ENCODE measurements at regions not wholly inside any gene's neighbourhood (a gene's known extent, or its start where the extent isn't known, plus 50 kb on each side); places are given as distances from the start of the nearest gene placed in this dataset.
"Not testable (repeated sequence)": the region's sequence is repeated elsewhere in the genome, so short reads cannot be mapped to it uniquely, and the experiment has no call there.

- no peaks in the 10 kb centered on the region for H3K27me3 ChIP-seq
- no peak for DNase-seq
- H3K4me3 ChIP-seq: no peak overlapping the region
- intact Hi-C loops (cut with DNase I; ENCODE audit: low total_unique reads): no loop called here
- in situ Hi-C loops (cut with MboI; ENCODE audit: low sequenced_read_pairs in 4 of 4): no loop called here
- TF ChIP-seq POLR2A (IDR thresholded peaks at IDR 0.05): no peak
- no peak for TF ChIP-seq CTCF (IDR thresholded peaks at IDR 0.05 in 4 of 5, conservative IDR thresholded peaks at IDR 0.05 in 1 of 5)
- no peaks in the 10 kb centered on the region for H3K9me3 ChIP-seq
- no peak for ATAC-seq
- H3K4me1 ChIP-seq: no peaks in the 10 kb centered on the region
- no peak overlapping the region for H3K27ac ChIP-seq
- H3K36me3 ChIP-seq: no peaks in the 10 kb centered on the region
Measured at GRCh38 chr7:49486974-49487829, 286.2 kb upstream of the VWC2 start.

- Histone ChIP-seq H3K4me1 (no peaks in the 10 kb centered on the region), H3K27me3 (no peaks in the 10 kb centered on the region), H3K36me3 (no peaks in the 10 kb centered on the region), H3K27ac (no peak overlapping the region), H3K4me3 (no peak overlapping the region), H3K9me3 (no peaks in the 10 kb centered on the region)
- TF ChIP-seq POLR2A (IDR thresholded peaks at IDR 0.05) (no peak), CTCF (IDR thresholded peaks at IDR 0.05 in 4 of 5, conservative IDR thresholded peaks at IDR 0.05 in 1 of 5) (no peak)
- intact Hi-C loops (cut with DNase I; ENCODE audit: low total_unique reads): no loop called here
- in situ Hi-C loops (cut with MboI; ENCODE audit: low sequenced_read_pairs in 4 of 4): no loop called here
- DNase-seq (no peak), ATAC-seq (no peak)
Measured at GRCh38 chr7:49487830-49488140, 285.7 kb upstream of the VWC2 start.

GRCh38 chr7:49488573-49488972, 284.9 kb upstream of the VWC2 start:
- Histone ChIP-seq H3K36me3 (no peaks in the 10 kb centered on the region), H3K4me3 (no peak overlapping the region), H3K27me3 (no peaks in the 10 kb centered on the region), H3K9me3 (no peaks in the 10 kb centered on the region), H3K27ac (no peak overlapping the region), H3K4me1 (no peaks in the 10 kb centered on the region)
- no peak for TF ChIP-seq CTCF (IDR thresholded peaks at IDR 0.05 in 4 of 5, conservative IDR thresholded peaks at IDR 0.05 in 1 of 5)
- TF ChIP-seq POLR2A (IDR thresholded peaks at IDR 0.05): no peak
- ATAC-seq (no peak), DNase-seq (no peak)
- intact Hi-C loops (cut with DNase I; ENCODE audit: low total_unique reads) (no loop called here), in situ Hi-C loops (cut with MboI; ENCODE audit: low sequenced_read_pairs in 4 of 4) (no loop called here)

GRCh38 chr7:49497471-49497870, 276.0 kb upstream of the VWC2 start:
- no peaks in the 10 kb centered on the region for H3K36me3 ChIP-seq
- TF ChIP-seq CTCF (IDR thresholded peaks at IDR 0.05 in 4 of 5, conservative IDR thresholded peaks at IDR 0.05 in 1 of 5): no peak
- TF ChIP-seq POLR2A (IDR thresholded peaks at IDR 0.05): no peak
- H3K27me3 ChIP-seq: no peaks in the 10 kb centered on the region
- in situ Hi-C loops (cut with MboI; ENCODE audit: low sequenced_read_pairs in 4 of 4): no loop called here
- no peak for DNase-seq
- no peak overlapping the region for H3K4me3 ChIP-seq
- no peaks in the 10 kb centered on the region for H3K4me1 ChIP-seq
- H3K9me3 ChIP-seq: no peaks in the 10 kb centered on the region
- intact Hi-C loops (cut with DNase I; ENCODE audit: low total_unique reads): no loop called here
- ATAC-seq: no peak
- no peak overlapping the region for H3K27ac ChIP-seq

GRCh38 chr7:49500741-49501140, 272.7 kb upstream of the VWC2 start:
- Histone ChIP-seq H3K27me3 (no peaks in the 10 kb centered on the region), H3K27ac (no peak overlapping the region), H3K9me3 (no peaks in the 10 kb centered on the region), H3K4me3 (no peak overlapping the region), H3K4me1 (no peaks in the 10 kb centered on the region), H3K36me3 (no peaks in the 10 kb centered on the region)
- intact Hi-C loops (cut with DNase I; ENCODE audit: low total_unique reads): no loop called here
- no peak for DNase-seq
- ATAC-seq: no peak
- TF ChIP-seq CTCF (IDR thresholded peaks at IDR 0.05 in 4 of 5, conservative IDR thresholded peaks at IDR 0.05 in 1 of 5): no peak
- no peak for TF ChIP-seq POLR2A (IDR thresholded peaks at IDR 0.05)
- in situ Hi-C loops (cut with MboI; ENCODE audit: low sequenced_read_pairs in 4 of 4): no loop called here

GRCh38 chr7:49507206-49507605, 266.2 kb upstream of the VWC2 start:
- in situ Hi-C loops (cut with MboI; ENCODE audit: low sequenced_read_pairs in 4 of 4); H3K27ac ChIP-seq: not testable (repeated sequence)

More at GRCh38 chr7:49507206-49507605, 266.2 kb upstream of the VWC2 start:
- H3K36me3 ChIP-seq; H3K4me1 ChIP-seq; H3K9me3 ChIP-seq; ATAC-seq; H3K4me3 ChIP-seq; H3K27me3 ChIP-seq; DNase-seq; intact Hi-C loops (cut with DNase I; ENCODE audit: low total_unique reads): not testable (repeated sequence)
